Esophagus muscularis mucosa (tissue), 3 donors: ENCODE measurements at regions not wholly inside any gene's neighbourhood (a gene's known extent, or its start where the extent isn't known, plus 50 kb on each side); places are given as distances from the start of the nearest gene placed in this dataset.

Experiments
- CTCF ChIP-seq, 3 experiments: fragments of 200-600 bp in 2 of 3; fragments of 450-650 bp in 1 of 3; sonication (generic) in 2 of 3; IDR thresholded peaks; one replicate each; pipeline ENCODE4 v1.5.1; 2017 to 2019; ENCODE audit warnings: antibody characterized with exemption in 3 of 3, mild to moderate bottlenecking in 2 of 3, moderate library complexity in 1 of 3
- POLR2A ChIP-seq: fragments of 450-650 bp; IDR thresholded peaks from one replicate; pipeline ENCODE4 v1.6.1; 2017; ENCODE audit warnings: antibody characterized with exemption, moderate library complexity, mild to moderate bottlenecking, low read depth
- POLR2AphosphoS5 ChIP-seq, 2 donors: sonication (generic); formaldehyde crosslinking; IDR thresholded peaks; one replicate each; pipeline ENCODE4 v1.6.1; 2017; ENCODE audit warnings: antibody characterized with exemption in 2 of 2

GRCh38 chr5:52409835-52410234 lies 377.9 kb upstream of the ITGA1 start:
- TF ChIP-seq CTCF (IDR thresholded peaks at IDR 0.05) (no peak), POLR2A (no peak), POLR2AphosphoS5 (IDR thresholded peaks at IDR 0.05) (no peak)
